ENCODE measurements at regions not wholly inside any gene's neighbourhood (a gene's known extent, or its start where the extent isn't known, plus 50 kb on each side); places are given as distances from the start of the nearest gene placed in this dataset.
"Not testable (repeated sequence)": the region's sequence is repeated elsewhere in the genome, so short reads cannot be mapped to it uniquely, and the experiment has no call there.

DNA sequence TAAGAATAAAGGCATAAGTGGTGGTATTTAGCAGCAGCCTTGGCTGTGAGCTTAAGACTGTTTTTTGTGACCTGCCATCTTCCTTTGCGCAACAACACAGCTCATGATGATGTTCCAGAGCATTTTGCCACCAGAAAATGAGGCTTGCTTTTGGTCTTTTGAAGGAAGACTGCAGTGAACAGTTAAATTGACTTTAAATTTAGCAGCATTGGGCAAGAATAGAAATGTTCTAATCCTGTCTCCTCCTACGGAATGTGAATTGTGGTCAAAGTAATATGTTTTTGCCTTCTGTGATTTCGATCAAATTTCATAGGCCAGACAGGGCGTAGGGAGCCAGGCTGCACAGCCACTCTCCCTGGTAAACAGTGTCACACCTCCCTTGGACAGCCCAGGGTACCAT lies 460.7 kb upstream of the RASGRP1 start:
- no peak for DNase-seq (ENCODE audit: low read depth in 2 of 2)

DNA sequence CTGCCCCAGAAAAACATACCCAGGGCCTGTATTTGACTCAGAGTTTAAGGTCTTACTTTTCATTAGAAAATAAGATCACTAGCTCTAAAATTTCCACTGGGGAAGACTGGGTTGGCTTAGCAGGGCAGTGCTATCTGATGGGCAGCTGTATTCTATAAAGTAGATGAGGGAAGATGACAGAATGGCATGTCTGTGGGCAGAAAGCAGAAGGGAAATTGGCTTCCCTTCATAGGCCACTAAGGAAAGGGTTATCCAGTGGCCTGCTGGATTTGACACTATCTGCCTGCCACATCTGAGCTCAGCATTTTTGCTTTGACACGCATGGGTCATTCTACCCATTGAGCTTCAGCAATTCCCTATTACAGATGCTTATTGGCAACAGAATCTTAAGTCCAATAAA lies 461.3 kb upstream of the RASGRP1 start:
- no peak for DNase-seq (ENCODE audit: low read depth in 2 of 2)

DNA sequence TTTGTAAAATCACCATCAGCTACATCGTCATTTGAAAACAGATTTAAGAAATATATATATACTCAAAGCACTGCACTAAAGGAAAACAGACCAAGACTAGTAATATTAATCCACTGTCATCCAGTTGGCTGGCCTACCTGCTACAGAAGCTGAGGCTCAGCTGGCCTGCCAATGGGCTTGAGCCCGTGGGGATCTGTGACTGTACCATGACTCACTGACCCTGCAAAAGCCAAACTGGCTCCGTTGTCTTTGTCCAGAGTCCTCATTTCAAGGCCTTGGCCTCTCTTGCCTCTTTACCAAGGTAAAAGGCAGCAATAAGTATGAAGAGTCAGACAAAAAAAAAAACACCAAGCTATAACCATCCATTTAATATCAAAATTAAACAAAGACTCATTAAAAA lies 463.5 kb upstream of the RASGRP1 start:
- DNase-seq (ENCODE audit: low read depth in 2 of 2) = no peak

DNA sequence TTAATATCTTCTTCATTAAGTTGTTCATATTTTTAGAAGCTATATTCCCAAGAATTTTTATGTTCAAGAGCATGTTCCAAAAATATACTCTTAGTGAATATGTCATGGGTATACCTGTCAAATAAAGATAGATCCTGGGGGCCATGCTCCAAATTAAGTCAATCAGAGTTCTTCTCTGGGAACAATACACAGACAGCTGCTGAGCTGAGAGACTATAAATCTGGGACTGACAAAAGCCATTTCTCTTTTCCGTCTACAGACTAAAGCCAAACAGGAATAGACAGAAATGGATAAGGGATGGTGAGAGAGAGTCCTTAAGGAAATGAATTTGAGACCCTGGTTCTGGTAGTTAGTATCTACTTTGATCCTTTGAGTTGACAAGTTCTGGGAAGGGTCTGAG lies 465.1 kb upstream of the RASGRP1 start:
- DNase-seq (ENCODE audit: low read depth in 2 of 2) = no peak

DNA sequence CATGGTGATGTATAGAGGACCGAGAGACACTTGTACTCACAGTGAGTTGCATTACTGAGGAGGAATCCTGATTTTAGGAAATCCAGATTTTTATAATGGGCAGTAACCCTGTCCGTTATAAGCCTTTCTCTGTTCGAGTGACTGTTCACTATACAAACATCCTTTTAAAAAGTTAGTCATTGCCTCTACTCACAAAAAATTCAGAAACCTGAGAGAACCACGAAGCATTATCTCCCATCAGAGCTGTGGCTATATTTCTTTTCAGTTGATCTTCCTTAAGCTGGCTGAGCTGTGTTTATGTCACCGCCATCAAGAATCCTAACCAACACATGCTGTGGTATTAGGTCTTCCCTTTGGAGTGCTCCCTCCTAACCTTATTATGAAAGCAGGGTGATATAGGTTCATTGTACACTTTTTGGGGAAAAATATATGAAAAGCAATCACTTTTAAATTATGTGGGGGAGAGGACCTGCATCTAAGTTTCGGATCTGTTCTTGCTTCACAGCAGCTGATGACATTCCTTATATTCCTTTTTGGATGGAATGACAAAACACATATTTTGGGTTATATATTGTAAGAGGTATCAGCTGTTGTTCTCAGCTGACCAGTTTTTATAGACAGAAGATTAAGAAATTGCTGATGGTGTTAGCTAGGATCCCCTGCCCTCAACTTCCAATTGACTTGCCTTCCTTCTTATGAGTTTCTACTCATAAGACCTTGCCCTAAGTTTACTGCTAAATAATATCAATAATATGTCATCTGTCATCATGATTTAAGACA lies 465.9 kb upstream of the RASGRP1 start:
- no peak for DNase-seq (ENCODE audit: low read depth in 2 of 2)

DNA sequence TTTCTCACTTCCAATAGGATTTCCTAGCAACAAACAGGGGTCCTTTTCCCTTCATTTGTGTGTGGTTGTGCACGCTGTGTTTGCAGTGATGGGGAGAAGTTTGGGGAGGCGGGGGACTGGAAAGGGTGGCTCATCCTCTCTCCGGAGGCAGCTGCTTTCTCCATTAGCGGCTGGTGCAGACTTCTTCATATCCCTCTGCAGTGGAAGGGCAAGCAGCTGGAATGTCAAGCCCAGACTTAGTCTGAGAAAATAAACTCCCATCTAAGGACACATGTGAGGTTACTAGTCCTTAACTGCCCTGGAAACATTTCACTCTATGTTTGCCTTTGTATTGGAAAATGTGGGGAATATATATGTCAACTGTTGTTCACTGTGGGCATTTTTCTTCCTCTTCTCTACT lies 467.0 kb upstream of the RASGRP1 start:
- no peak for DNase-seq (ENCODE audit: low read depth in 2 of 2)

DNA sequence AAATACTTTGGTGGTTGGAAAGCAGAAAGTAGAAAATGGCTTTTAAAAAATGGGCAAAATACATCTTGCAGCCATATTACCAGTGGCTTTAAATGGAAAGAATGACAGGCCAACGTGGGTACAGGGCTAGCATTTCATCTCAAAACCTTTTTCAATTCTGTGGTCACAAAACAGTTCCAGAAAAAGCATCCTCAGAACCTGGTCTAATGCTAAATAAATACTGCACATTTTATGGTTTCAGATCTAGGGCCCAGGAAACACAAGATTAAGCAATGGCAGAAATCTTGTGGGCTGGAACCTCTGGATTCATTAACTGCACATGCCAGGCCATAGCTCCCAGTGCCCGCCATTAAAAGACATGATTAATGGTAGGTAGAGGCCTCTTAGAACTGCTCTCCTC lies 470.2 kb upstream of the RASGRP1 start:
- no peak for DNase-seq (ENCODE audit: low read depth in 2 of 2)

DNA sequence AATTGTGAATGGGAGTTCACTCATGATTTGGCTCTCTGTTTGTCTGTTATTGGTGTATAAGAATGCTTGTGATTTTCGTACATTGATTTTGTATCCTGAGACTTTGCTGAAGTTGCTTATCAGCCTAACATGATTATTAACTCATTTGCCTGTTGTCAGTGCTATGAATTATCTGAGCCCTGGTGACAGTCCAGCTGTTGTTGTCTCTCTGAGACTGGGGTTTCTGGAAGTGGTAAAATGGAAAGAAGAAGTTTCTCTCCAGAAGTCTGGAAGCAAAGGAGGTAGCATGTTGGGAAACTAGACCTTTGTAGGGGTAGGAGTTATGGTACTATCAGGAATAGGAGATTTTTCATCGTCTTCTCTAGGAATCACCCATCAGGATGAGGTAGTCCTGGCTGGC lies 473.0 kb upstream of the RASGRP1 start:
- DNase-seq (ENCODE audit: low read depth in 2 of 2) = not testable (repeated sequence)

DNA sequence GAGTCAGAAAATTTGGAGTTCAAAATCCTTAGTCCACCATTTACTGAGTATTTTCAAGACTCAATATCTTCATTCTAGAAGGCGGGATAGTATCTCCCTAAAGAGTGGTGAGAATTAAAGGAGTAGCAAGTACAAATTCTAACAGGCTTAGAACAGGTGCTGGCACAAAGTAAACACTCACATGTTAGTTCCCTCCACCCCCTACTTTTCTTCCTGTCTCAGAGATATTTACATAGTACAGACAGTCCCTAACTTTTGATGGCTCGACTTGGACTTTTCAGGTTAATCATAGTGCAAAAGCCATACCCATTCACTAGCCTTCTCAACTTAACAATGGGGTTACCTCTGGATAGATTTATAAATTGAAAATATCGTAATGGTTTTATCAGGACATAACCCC lies 476.2 kb upstream of the RASGRP1 start:
- no peak for DNase-seq (ENCODE audit: low read depth in 2 of 2)

DNA sequence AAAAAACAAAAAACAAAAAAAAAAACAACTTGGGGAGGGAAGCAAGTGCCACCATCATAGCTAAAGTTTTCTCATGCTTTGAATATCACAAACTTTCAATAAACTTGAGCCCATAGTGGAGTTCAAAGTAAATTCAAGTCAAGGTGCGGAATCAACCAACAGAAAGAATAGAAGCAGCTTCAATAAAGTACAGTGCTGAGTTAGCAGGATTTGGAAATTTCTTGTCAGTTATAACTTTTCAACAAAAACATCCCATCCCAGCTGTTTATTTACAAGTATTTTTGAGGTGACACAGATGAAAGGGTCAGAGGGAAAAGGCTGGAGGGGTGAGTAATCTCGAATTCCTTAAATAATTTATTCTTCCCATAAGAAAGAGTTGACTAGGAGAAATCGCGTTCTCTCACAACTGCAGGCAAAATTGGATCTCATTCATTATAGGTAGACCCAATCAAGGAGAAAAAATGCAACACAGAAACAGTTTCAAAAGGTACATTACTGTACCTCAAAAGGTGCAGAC lies 477.4 kb upstream of the RASGRP1 start:
- no peak for DNase-seq (ENCODE audit: low read depth in 2 of 2)

DNA sequence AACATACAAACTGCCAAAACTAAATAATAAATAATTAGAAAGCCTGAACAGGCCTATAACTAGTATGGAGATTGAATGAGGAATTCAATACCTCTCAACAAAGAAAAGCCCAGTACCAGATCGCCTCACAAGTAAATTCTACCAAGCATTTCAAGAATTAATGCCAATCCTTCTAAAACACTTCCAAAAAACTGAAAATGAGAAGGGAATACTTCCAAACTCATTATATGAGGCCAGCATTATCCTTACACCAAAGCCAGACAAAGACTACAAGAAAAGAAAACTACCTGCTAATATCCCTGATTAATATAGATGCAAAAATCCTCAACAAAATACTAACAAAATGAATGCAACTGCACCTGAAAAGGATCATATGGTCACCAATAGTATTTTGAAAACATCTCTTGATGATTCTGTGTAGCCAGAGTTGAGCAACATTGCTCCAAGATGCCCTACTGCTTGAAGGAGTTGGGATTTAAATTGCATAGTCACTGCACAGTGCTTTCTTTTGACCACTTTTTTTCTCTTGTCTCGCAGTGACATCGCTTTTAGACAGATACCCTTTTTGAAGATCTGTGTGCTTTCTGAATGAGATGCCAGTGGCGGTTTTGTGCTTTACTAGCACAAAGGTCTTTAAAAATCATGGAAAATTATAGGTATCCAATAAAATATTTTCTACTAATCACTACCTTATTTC lies 487.2 kb upstream of the RASGRP1 start:
- DNase-seq (ENCODE audit: low read depth in 2 of 2) = no peak

DNA sequence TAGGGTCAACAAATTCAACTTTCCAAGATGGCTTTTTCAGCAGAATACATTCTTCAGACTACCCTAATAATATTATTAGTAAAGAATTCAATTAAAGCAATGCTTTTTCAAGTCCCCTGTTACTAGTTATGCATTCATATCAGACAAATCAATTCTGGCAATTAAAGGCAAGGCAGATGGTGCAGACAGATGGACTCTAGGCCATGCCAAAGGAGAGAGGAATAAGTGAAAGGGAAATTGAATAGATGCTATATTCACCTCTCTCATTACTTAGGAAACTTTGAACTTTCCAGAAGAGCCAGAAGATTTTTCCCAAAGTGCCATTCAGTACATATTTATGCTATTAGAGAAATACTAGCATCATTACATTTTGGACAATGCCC lies 487.7 kb upstream of the RASGRP1 start:
- DNase-seq (ENCODE audit: low read depth in 2 of 2) = no peak

DNA sequence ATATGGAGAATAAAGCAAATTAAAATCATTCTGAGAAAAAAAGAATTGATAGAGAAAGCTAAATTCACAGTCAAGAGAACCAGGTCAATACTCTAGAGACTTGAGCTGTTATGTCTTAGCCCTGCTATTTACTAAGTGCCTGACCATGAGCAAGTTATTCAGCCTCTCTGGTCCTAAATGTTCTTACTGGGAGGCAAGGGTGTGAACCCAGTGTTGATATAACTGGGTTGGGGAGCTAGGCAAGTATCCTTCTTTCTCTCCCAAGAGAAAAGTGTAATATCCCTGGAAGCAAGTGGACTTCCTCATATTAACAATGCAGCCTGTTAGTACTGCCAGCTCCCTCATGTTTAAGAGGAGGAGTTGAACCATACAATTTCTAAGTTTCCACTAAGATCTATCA lies 488.9 kb upstream of the RASGRP1 start:
- DNase-seq (ENCODE audit: low read depth in 2 of 2) = no peak

DNA sequence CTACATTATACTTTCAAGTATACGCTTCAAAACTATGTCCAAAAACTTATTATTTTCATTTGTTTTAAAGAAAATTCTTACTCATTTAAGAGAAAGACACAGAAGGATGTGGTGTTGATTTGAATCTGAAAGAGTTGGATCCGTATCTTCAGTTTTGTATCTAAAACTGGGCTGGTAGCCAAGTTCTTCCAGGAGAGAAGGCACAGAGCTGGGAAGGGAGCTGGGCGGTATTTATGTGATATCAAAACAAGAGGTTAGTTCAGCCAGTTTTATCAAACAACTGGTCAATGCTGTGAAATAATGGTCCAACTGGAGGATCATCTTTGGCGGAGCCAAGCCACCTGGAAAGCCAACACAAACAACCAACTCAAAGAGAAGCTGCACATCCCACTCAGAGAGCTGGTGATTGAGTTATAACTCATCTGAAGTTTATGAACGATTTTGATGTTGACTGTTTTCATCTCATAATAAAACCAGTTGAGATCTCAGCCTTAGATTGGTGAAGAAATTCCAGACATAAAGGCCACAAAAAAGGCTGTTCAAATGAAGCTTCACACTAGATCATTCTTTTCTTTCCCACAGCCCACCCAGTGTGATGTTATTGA lies 489.6 kb upstream of the RASGRP1 start:
- no peak for DNase-seq (ENCODE audit: low read depth in 2 of 2)

DNA sequence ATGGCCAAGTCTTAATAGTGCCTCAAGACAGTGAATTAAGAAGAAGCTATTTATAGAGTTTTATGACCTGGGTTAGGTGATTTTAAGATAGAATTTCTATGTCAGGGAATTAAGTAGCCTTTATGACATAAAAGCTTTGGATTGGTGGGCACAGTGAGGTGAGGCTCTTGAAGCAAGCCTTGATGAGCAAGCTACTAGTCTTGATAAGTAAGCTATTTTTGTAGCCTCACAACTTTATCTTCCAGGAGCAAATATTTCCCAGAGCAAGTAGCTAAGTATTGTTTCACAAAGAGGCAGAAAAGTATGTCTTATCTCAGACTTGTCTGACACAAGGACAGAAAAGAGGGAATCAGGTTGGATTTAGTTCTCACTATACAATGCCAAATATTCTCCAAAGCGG lies 491.7 kb upstream of the RASGRP1 start:
- DNase-seq (ENCODE audit: low read depth in 2 of 2) = no peak

DNA sequence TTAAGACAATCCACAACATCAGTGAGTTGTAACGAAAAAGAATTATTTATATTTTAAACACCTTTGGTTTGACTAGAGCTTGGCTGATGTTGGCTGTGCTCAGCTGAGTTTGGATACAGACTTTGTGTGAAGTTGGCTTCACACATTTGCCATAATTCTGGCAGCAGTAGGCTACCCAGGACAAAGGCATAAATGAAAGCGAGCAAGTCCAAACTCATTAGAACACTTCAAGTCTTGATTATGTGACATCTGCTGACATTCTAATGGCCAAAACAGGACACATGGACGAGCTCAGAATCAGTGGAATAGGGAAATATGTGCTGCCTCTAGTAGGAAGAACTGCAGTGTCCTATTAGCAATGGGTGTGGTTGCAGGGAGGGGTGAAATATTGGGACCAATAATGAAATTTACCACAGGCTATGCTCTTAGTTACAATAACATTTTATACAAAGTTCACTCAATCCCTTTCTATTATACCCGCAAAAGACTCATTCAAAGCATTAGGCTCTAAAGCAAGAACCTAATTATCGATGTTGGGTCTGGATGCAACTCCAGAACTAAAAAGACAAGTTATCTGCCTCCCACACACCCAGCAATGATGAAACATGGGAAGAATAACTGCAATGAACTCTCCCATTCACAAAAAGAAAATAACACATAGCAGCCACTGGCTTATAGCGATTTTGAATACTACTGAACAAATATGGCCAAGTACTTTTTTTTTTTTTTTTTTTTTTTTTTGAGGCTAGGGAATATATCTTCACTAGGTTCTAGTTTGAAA lies 493.9 kb upstream of the RASGRP1 start:
- DNase-seq (ENCODE audit: low read depth in 2 of 2) = no peak

DNA sequence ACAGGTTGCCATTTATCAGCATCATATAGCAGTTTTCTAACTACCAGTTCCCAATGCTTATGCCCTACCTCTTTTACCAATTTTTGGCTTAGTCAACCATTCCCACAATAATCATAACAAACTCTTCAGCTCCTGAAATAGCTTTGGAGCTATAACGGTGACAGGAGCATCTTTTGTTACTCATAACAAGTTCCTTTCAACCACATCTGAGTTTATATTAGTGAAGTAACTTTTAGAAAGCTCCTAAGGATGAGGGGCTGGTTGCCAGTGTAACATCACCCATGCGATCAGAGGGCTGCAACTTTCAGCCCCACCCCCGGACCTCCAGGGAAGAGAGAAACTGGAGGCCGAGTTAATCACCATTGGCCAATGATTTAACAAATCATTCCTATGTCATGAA lies 495.3 kb upstream of the RASGRP1 start:
- DNase-seq (ENCODE audit: low read depth in 2 of 2) = no peak

DNA sequence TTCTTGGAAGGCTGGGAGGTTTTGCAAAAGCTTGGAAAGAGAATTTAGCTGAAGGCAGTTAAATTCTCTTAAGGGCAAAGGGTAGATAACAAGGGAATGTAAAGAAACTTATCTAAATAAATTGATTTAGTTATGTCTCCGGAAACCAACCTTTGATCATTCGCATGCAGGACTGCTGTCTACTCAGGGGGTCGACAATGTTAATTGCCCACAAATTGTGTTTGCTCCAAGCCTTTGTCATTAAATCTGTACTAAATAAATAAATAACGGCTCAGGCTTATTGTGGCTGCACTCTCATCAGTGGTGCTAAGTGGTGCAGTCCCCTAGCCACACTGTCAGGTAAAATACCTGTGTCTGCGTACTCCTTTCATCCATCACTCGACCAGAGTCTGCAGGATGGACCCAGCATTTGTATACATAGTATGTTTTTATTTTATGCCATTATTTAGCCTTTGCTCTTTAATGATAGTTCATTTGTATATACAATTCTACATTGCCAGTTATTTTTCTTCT lies 497.4 kb upstream of the RASGRP1 start:
- no peak for DNase-seq (ENCODE audit: low read depth in 2 of 2)

DNA sequence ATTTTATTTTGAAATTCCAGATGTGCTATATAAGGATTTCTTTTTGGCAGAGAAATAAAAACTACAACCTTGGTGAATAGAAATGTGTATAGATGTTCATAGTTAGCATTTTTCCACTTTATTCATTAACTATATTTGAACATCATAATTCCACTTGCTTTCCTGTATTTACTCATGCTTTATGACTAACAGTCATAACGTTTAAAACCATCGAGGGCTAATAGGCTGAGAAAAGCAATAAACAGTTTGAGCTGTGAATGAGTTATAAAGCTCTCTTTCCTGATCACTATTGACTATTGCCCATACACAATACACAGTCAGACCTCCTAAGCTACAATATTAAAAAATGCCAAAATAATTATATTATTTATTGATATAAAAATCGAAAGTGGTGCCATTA lies 502.1 kb upstream of the RASGRP1 start:
- no peak for DNase-seq (ENCODE audit: low read depth in 2 of 2)

DNA sequence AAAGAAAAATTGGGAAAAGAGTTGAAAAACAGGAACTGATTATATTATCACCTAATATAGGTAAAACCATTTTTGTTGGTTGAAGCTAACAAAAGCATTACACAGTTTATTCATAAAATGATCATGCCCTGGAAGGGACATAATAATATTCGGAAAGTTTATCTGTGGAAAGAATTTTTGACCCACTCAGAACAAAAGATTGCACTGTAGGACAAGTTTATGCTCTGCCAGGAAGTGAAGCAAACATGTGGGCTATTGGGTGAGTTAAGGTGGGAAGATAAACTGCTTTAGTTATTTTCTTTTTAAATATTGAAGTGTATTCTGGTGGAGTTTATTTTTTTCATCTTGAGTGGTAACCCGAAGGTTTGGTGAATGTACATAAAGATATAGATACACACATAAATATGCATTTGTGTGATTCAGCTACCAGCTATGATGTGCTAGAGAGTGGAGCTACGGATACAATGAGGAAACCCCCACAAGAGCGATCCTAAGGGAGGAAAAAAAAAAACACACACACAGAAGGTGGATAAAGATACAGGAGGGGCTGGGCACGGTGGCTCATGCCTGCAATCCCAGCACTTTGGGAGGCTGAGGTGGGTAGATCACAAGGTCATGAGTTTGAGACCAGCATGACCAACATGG lies 506.4 kb upstream of the THBS1 start:
- no peak for DNase-seq (ENCODE audit: low read depth in 2 of 2)

DNA sequence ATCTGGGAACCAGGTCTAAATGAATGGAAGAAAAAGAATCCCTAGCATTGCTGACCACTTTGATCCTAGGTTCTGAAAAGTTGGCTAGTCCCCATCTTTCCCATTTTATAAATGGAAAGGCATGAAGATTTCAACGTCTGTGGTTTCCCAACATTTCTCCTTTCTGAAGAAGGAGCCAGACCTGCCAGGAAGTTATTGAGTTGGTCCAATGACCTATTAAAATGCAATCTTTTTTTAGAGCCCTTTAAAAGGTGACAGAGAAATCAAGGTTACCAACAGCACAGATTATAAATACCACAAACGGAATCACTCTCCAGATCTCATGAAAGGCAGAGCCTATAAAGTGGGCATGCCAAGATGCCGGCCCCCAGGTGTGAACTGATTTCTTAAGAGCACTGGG lies 505.6 kb upstream of the THBS1 start:
- DNase-seq (ENCODE audit: low read depth in 2 of 2) = no peak
